Coronary artery (tissue), 2 donors: ENCODE measurements at regions not wholly inside any gene's neighbourhood (a gene's known extent, or its start where the extent isn't known, plus 50 kb on each side); places are given as distances from the start of the nearest gene placed in this dataset.

Experiments used
- DNase-seq: peaks from one replicate; pipeline ENCODE4 v3.0.0-alpha.2; 2017; ENCODE audit warnings: low spot score
- H3K27ac ChIP-seq, 2 donors: fragments of 200-600 bp; sonication (generic); one replicate each; pipeline ENCODE4 v1.5.1; 2016 to 2019
- H3K4me3 ChIP-seq: fragments of 200-600 bp; sonication (generic); 2 replicates; pipeline ENCODE4 v1.5.1; 2016; ENCODE audit warnings: mild to moderate bottlenecking, moderate library complexity
- TF ChIP-seq, protein P1 (sequence below): fragments of 200-600 bp; sonication (generic); IDR thresholded peaks from one replicate; pipeline ENCODE4 v1.5.1; 2019; ENCODE audit warnings: antibody characterized with exemption

DNA sequence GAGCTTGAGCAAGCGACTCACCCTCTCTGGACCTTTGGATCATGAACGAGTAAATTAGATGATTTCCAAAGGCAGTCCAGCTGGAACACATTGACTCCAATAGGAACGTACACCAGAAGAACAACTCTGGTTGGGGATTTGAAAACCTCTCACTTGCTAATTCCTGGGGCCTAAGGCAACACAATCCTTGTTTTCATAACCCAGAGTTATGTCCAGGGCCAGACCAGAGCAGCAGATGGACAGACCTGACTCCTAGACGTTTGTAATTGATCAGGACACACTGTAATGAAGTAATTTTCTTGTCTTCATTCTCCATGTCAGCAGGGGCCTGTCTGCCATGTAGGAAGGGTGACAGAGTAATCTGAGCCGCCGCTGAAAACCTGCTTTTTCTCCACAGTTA is 283.9 kb downstream of the IDS start:
- H3K27ac ChIP-seq: no peak overlapping the region
- no peak overlapping the region for H3K4me3 ChIP-seq
- no peak for DNase-seq
- TF ChIP-seq, protein P1, sequence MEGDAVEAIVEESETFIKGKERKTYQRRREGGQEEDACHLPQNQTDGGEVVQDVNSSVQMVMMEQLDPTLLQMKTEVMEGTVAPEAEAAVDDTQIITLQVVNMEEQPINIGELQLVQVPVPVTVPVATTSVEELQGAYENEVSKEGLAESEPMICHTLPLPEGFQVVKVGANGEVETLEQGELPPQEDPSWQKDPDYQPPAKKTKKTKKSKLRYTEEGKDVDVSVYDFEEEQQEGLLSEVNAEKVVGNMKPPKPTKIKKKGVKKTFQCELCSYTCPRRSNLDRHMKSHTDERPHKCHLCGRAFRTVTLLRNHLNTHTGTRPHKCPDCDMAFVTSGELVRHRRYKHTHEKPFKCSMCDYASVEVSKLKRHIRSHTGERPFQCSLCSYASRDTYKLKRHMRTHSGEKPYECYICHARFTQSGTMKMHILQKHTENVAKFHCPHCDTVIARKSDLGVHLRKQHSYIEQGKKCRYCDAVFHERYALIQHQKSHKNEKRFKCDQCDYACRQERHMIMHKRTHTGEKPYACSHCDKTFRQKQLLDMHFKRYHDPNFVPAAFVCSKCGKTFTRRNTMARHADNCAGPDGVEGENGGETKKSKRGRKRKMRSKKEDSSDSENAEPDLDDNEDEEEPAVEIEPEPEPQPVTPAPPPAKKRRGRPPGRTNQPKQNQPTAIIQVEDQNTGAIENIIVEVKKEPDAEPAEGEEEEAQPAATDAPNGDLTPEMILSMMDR: no peak

- Histone ChIP-seq H3K27ac (no peak overlapping the region), H3K4me3 (no peak overlapping the region)
- TF ChIP-seq, protein P1: no peak
- DNase-seq: no peak
Observed at GRCh38 chrX:149213264-149213663, 291.8 kb downstream of the IDS start.

GRCh38 chrX:149208307-149208706 is 296.8 kb downstream of the IDS start:
- TF ChIP-seq, protein P1: no peak

GRCh38 chrX:149207518-149207917 is 297.6 kb downstream of the IDS start:
- DNase-seq: no peak
- Histone ChIP-seq H3K4me3 (no peak overlapping the region), H3K27ac (no peak overlapping the region)
- TF ChIP-seq, protein P1: no peak

More at GRCh38 chrX:149208307-149208706, 296.8 kb downstream of the IDS start:
- no peak overlapping the region for H3K4me3 ChIP-seq
- no peak for DNase-seq
- H3K27ac ChIP-seq: no peak overlapping the region

DNA sequence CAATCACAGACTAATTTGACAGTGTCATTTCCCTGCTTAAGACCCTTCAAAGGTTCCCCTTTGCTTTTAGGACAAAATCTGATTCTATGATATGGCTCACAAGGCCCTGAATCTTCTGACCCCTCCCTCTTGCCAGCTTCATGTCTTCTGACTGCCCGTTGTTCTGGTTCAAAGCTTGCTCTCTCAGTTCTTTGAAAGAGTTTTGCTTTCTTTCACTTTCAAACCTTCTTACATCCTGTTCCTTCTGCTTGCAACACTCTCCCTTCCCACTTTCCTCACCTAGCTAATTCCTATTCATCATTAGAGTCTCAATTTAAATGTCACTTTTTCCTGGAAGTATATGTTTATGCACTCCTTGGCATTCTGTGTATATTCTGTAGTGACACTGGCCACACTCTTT is 299.2 kb downstream of the IDS start:
- H3K27ac ChIP-seq: no peak overlapping the region
- DNase-seq: no peak

DNA sequence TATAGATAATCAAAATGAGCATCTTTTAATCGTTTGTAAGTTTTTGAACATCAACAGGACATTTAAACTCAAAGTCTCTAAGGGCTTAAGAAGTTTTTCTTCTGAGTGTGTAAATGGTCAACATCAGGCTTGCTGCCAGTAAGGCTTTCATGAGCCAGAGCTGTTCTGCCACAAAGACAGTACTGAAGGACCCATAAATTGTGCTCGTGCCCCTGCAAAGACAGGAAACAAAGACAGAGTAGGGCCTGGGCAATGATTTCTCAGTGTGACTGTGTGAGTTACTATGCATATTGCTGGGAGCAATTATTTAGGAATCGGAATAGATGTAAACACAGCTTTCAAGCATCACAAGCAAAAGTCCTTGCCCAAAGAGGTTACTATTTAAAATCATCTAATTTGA is 300.0 kb downstream of the IDS start:
- no peak overlapping the region for H3K4me3 ChIP-seq
- no peak overlapping the region for H3K27ac ChIP-seq
- DNase-seq: no peak
- TF ChIP-seq, protein P1: no peak

More for the DNA sequence above, 299.2 kb downstream of the IDS start:
- TF ChIP-seq, protein P1: no peak
- no peak overlapping the region for H3K4me3 ChIP-seq

DNA sequence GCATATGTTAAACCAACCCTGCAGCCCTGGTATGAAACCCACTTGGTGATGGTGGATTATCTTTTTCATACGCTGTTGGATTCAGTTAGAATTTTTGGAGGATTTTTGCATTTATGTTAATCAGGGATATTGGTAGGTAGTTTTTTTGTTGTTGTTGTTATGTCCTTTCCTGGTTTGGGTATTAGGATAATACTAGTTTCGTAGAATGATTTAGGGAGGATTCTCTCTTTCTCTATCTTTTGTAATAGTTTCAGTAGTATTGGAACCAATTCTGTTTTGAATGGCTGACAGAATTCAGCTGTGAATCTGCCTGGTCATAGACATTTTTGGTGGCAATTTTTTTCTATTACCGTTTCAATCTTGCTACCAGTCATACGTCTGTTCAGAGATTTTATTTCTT is 305.4 kb downstream of the IDS start:
- DNase-seq: no peak
- no peak overlapping the region for H3K4me3 ChIP-seq
- no peak overlapping the region for H3K27ac ChIP-seq
- TF ChIP-seq, protein P1: no peak
